ENCODE measurements at regions not wholly inside any gene's neighbourhood (a gene's known extent, or its start where the extent isn't known, plus 50 kb on each side); places are given as distances from the start of the nearest gene placed in this dataset.

GRCh38 chr4:24282446-24282845 lies 301.9 kb downstream of the DHX15 start:
- TF ChIP-seq, protein P1, sequence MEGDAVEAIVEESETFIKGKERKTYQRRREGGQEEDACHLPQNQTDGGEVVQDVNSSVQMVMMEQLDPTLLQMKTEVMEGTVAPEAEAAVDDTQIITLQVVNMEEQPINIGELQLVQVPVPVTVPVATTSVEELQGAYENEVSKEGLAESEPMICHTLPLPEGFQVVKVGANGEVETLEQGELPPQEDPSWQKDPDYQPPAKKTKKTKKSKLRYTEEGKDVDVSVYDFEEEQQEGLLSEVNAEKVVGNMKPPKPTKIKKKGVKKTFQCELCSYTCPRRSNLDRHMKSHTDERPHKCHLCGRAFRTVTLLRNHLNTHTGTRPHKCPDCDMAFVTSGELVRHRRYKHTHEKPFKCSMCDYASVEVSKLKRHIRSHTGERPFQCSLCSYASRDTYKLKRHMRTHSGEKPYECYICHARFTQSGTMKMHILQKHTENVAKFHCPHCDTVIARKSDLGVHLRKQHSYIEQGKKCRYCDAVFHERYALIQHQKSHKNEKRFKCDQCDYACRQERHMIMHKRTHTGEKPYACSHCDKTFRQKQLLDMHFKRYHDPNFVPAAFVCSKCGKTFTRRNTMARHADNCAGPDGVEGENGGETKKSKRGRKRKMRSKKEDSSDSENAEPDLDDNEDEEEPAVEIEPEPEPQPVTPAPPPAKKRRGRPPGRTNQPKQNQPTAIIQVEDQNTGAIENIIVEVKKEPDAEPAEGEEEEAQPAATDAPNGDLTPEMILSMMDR (conservative IDR thresholded peaks at IDR 0.05; ENCODE audit: low read length) = no peak
- TF ChIP-seq EZH2phosphoT487 (IDR thresholded peaks at IDR 0.05; ENCODE audit: borderline replicate concordance) = no peak
